GM13976 (cell line): ENCODE measurements at regions not wholly inside any gene's neighbourhood (a gene's known extent, or its start where the extent isn't known, plus 50 kb on each side); places are given as distances from the start of the nearest gene placed in this dataset.

Source experiments
- DNase-seq: peaks from one replicate; pipeline ENCODE4 v3.0.0; 2012; ENCODE audit warnings: low spot score
- CTCF ChIP-seq: IDR thresholded peaks from 2 replicates; pipeline ENCODE4 v1.5.1; 2012; ENCODE audit warnings: borderline replicate concordance, mild to moderate bottlenecking; ENCODE audit not compliant: insufficient read depth; ENCODE audit errors: extremely low read depth, missing control alignments, control extremely low read depth
- in situ Hi-C: fragments of 300-500 bp; cut with MboI; formaldehyde crosslinking; loops from one replicate; pipeline ENCODE4 v1.12.0; 2022; ENCODE audit warnings: low sequenced_read_pairs, mixed read lengths, inconsistent platforms; ENCODE audit not compliant: unreplicated experiment

- no peak for DNase-seq
- no peak for TF ChIP-seq CTCF
- in situ Hi-C loops, result no loop called here
Observed at GRCh38 chr3:69536306-69537020, 150.6 kb upstream of the FRMD4B start.

- TF ChIP-seq CTCF, result no peak
Observed at GRCh38 chr3:69535613-69536012, 149.7 kb upstream of the FRMD4B start.

GRCh38 chr3:69532547-69533224 is 146.8 kb upstream of the FRMD4B start:
- no peak for TF ChIP-seq CTCF
- DNase-seq, result no peak
- in situ Hi-C loops, result no loop called here

More at GRCh38 chr3:69535613-69536012, 149.7 kb upstream of the FRMD4B start:
- no peak for DNase-seq
- in situ Hi-C loops, result no loop called here

GRCh38 chr3:69531576-69532546 is 146.0 kb upstream of the FRMD4B start:
- in situ Hi-C loops, result no loop called here
- no peak for DNase-seq
- TF ChIP-seq CTCF, result no peak

GRCh38 chr3:69530554-69530953 is 144.7 kb upstream of the FRMD4B start:
- TF ChIP-seq CTCF, result no peak
- in situ Hi-C loops, result no loop called here
- no peak for DNase-seq

- no peak for DNase-seq
- in situ Hi-C loops, result no loop called here
- TF ChIP-seq CTCF, result no peak
Observed at GRCh38 chr3:69527498-69527897, 141.6 kb upstream of the FRMD4B start.
